ENCODE measurements at regions not wholly inside any gene's neighbourhood (a gene's known extent, or its start where the extent isn't known, plus 50 kb on each side); places are given as distances from the start of the nearest gene placed in this dataset.

GRCh38 chr4:159484864-159485263 is 382.0 kb downstream of the RAPGEF2 start:
- TF ChIP-seq CTCF (IDR thresholded peaks at IDR 0.05; ENCODE audit: control extremely low read depth in 1 of 3, insufficient read depth in 1 of 3, low read depth in 1 of 3, low read length in 3 of 3) (no peak), CEBPB (IDR thresholded peaks at IDR 0.05; ENCODE audit: low read depth, low read length) (no peak), TBP (IDR thresholded peaks at IDR 0.05; ENCODE audit: low read depth, low read length) (no peak), SRF (IDR thresholded peaks at IDR 0.05; ENCODE audit: low read depth, low read length) (no peak), CHD1 (IDR thresholded peaks at IDR 0.05; ENCODE audit: low read depth, low read length) (no peak), POLR2A (IDR thresholded peaks at IDR 0.05; ENCODE audit: control extremely low read depth in 1 of 2, low read depth in 2 of 2, low read length in 2 of 2) (no peak), EP300 (IDR thresholded peaks at IDR 0.05; ENCODE audit: borderline replicate concordance in 1 of 2, low read depth in 2 of 2, low read length in 2 of 2) (no peak), POU5F1 (IDR thresholded peaks at IDR 0.05; ENCODE audit: low read depth, low read length) (no peak), POLR2AphosphoS5 (IDR thresholded peaks at IDR 0.05; ENCODE audit: low read depth, low read length) (no peak), RNF2 (IDR thresholded peaks at IDR 0.05; ENCODE audit: borderline replicate concordance, low read depth, low read length, missing control alignments, poor library complexity, severe bottlenecking) (no peak), SIN3A (conservative IDR thresholded peaks at IDR 0.05 in 1 of 2, IDR thresholded peaks at IDR 0.05 in 1 of 2; ENCODE audit: low read depth in 1 of 2, low read length in 2 of 2) (no peak), BACH1 (IDR thresholded peaks at IDR 0.05; ENCODE audit: low read length) (no peak)
- TF ChIP-seq, protein P1, sequence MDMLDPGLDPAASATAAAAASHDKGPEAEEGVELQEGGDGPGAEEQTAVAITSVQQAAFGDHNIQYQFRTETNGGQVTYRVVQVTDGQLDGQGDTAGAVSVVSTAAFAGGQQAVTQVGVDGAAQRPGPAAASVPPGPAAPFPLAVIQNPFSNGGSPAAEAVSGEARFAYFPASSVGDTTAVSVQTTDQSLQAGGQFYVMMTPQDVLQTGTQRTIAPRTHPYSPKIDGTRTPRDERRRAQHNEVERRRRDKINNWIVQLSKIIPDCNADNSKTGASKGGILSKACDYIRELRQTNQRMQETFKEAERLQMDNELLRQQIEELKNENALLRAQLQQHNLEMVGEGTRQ (IDR thresholded peaks at IDR 0.05; ENCODE audit: low read length), result no peak

Measured in H1 (cell line).